Left renal pelvis (tissue), 4 donors: ENCODE measurements at regions not wholly inside any gene's neighbourhood (a gene's known extent, or its start where the extent isn't known, plus 50 kb on each side); places are given as distances from the start of the nearest gene placed in this dataset.

Source experiments
- DNase-seq, 4 donors: peaks; one replicate each; pipeline ENCODE4 v3.0.0-alpha.2; 2013; ENCODE audit warnings: low read depth in 4 of 4, low spot score in 3 of 4

GRCh38 chr12:34188974-34189373 is 166.7 kb downstream of the ALG10 start:
- DNase-seq: no peak

DNA sequence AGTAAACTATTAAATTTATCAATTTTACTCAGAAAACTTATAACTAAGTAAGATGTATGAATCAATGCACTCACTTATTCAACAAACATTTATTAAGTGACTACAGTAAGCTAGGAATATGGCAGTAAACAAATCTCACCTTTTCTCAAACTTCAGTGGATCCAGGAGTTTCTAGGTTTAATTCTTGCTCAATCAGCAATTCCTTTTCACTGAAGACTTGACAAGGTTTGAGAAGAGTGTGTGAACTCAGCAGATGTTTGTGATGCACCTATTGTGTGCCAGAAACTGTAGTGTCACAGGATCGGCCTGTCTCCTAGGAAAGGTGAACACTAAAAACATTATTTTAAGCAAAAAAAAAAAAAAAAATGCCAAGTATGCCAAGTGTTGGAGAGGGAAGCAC is 167.8 kb downstream of the ALG10 start:
- DNase-seq: no peak

GRCh38 chr12:34198924-34199323 is 176.6 kb downstream of the ALG10 start:
- no peak for DNase-seq

GRCh38 chr12:34203866-34204620 is 181.7 kb downstream of the ALG10 start:
- DNase-seq: no peak

DNA sequence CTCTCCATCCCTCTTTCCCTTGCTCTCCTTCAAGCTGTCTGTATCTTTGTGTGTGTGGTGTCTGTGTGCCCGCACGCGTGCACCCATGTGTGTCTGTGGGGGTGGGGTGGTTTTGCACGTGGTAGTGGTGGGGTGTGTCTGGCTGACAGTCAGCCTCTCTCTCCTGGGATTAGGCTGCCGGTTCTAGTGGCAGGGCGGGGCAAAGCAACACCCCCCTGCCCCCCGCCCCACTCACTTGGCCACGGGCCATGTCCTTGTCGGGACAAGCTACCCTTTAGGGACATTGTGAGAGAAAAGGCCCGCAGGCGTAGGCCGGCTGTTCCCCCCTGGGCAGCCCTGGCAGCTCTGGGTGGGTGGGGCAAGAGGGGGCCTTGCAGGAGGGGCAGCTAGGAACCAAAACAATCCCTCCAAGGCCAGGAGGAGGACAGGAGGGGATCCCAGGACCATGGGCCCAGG is 182.6 kb downstream of the ALG10 start:
- no peak for DNase-seq

DNA sequence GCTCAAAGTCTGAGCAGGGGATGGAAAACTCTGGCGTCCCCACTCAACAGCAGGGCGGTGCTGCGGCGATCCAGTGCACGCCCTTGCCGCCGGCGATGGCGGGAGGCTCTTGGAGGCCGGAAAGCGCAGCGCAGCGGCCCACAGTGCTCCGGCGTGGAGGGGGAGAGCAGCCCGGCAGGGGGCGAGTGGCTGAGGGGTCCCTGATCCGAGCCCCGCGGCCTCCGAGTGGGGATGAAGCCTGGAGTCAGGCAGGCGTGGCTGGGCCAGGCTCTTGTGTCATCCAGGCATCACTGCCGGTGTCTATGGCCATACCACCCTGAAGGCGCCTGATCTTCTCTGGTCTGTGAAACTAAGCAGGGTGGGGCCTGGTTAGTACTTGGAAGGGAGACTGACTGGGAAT is 183.1 kb downstream of the ALG10 start:
- DNase-seq: no peak

DNA sequence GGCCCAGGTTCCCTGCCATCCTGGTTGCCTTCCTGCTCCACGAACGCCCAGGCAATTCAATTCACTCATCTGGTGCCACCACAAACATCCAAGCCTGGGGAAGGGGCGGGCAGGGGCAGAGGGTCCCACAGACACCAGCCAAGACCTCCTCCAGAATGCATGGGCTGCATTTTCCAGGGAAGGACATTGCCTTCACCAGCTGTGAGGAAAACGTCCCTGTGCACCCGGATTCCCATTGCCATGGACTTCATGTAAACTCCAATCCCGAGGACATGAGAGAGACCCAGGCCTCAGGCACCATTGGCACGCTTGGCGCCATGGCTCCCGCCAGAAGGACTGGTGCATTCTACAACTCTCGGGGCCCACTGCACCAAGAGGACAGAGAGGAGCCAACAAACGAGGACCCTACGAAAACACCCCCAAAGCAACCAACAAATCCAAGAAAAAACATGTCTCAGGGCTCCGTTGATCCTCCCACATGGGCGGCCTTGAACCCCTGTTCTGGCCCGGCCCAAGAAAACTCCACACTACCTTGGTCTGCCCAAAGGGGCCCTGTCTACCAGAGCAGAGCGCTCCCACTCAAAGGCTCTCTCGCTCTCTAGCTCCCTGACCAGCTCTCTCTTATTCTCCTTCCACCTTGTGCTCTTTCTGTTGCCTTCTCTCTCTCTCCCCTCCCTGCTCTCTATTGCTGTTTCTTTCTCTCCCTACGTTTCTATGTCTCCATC is 183.9 kb downstream of the ALG10 start:
- no peak for DNase-seq

- no peak for DNase-seq
Observed at GRCh38 chr12:34207858-34208257, 185.6 kb downstream of the ALG10 start.

- DNase-seq: no peak
Observed at GRCh38 chr12:34208331-34209258, 186.3 kb downstream of the ALG10 start.

DNA sequence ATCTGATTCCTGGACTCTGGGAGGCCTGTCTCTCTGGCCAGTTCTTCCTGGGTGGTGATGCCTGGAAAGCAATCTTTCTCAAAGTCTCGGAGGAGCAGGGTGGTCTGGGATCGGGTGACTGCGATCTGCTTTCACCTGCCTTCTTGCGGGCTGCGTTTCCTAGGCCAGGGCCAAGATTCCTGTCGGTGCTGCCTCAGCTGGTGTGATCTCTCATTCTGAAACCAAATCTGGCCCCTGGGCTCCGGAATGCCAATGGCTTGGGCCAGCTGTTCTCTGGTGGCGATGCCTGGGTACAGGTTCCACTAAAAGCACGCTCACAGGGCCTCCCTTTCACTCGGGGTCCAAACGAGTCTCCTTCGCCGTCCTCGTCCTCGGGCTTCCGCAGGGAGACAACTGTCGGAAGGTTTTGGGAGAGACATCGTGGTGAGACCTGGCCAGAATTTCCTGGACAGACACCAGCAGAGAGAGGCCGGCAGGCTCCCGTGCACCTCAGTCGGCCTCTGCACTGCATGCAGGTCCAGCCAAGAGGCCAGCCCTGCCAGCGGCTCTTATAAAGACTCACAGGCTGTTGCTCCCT is 187.1 kb downstream of the ALG10 start:
- DNase-seq: no peak

- DNase-seq: no peak
Observed at GRCh38 chr12:34210183-34210582, 187.9 kb downstream of the ALG10 start.

DNA sequence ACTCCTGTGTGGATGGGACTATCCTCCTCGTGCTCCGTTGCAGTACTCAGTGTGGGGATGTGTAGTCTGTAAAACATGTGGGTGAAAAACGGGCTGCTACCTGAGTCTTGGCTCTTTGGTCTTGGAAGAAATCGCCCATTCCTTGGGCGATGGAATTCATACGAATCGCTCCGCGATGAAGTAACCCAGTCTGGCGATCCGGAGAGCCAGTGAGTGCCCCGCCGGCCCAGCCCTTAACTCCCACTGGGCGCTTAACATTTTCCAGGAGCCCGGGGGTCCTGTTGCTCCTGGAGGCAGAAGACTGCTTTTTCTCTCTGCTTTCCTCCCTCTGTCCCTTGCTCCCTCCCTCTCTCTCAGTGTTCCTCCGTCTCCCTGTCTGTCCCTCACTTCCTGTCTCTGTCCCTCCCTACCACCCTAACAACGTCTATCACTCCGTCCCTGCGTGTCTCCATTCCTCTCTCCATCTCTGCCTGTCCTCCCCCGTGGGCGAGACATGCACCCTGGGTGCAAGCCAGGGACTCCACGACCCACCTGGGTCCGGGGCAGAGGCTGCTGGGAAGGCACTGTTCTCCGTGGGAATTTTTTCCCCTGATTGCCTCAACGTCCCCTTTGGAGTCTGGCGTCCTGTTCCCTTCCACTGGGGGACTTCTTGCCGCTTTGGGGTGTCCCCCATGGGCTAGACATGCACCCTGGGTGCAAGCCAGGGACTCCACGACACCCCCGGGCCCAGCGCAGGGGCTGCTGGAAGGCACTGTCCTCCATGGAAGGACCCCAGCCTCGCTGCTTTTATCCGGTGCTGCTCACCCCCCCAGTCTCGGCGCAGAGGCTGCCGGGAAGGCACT is 188.6 kb downstream of the ALG10 start:
- no peak for DNase-seq

- DNase-seq: no peak
Observed at GRCh38 chr12:34212651-34213050, 190.4 kb downstream of the ALG10 start.

DNA sequence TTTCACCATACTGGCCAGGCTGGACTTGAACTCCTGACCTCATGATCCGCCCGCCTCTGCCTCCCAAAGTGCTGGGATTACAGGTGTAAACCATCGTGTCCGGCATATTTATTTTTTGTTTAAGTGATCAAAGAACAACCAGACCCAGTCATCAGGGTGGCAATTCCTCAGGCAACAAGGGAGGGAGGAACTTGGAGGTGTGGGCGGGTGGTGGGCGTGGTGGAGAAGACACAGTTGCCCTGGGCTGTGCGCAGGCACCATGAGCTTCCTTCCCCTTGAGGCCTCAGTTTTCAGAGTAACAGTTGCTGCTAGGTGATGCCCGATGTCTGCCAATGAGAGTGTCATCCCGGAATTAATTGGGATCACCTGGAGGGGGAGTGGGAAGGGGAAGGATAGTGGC is 191.7 kb downstream of the ALG10 start:
- DNase-seq: no peak

DNA sequence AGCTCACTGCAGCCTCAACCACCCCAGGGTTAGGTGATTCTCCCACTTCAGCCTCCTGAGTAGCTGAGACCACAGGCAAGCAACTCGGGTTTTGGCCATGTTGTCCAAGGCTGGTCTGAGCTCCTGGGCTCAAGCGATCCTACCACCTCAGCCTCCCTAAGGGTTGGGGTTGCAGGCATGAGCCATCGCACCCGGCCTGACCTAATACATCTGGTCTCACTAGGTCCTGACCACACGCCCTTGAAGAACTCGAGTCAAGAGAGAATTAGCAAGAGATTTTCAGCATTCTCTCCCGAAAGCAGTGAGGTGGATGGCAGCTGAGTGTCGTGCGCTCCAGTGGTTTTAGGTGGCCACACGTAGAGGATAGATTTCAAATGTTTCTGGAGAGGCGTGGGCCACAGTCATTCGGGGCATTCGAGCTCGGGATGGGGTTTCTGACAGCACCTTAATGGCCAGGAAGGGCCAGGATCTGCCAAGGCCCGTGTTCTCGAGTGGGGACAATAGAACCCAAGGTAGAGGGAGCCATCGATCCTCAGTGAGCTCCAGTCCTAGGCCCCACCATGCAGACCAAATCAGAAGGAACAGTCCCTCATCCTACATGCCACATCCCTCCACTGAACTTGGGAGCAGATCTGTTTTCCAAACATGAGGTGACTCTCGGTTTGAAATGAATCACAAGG is 193.1 kb downstream of the ALG10 start:
- no peak for DNase-seq

GRCh38 chr12:34215893-34216285 is 193.6 kb downstream of the ALG10 start:
- DNase-seq: no peak

DNA sequence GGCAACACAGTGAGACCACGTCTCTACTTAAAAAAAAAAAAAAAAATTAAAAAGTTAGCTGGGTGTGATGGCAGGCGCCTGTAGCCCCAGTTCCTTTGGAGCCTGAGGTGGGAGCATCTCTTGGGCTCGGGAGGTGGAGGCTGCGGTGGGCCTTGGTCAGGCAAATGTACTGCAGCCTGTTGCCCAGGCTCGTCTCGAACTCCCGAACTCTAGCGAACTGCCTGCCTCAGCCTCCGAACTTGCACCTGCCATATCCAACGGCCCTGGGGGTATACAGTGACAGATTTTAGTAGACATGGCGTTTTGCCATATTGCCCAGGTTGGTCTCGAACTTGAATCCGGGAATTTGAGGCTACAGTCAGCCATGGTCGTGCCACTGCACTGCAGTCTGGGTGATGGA is 195.4 kb downstream of the ALG10 start:
- no peak for DNase-seq

GRCh38 chr12:34218193-34219045 is 196.1 kb downstream of the ALG10 start:
- peak in 3 of 4 donors; percentile 8 to 40 (median 25) for DNase-seq
